ENCODE measurements at regions not wholly inside any gene's neighbourhood (a gene's known extent, or its start where the extent isn't known, plus 50 kb on each side); places are given as distances from the start of the nearest gene placed in this dataset.

DNA sequence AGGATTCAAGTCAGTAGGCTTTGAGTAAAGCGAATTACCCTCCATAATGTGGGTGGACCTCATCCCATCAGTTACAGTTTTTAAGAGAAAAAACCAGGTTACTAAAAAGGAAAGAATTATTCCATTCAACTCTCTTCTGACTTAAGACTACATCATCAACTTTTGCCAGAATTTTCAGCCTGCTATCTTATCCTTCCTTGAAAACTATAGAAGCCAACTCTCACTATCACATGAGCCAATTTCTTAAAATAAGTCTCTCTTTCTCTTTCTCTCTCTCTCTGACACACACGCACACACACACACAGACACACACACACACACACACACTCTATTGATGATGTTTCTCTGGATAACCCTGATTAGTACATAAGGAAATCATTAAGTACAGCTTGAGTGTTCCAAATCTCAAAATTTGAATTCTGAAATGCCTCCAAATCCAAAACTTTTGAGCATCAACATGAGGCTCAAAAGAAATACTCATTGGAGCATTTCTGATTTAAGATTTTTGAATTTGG is 217.0 kb upstream of the PRR20A start:
- no peak for TF ChIP-seq CTCF (IDR thresholded peaks at IDR 0.05; ENCODE audit: poor library complexity)
- no peak for TF ChIP-seq EZH2 (IDR thresholded peaks at IDR 0.05; ENCODE audit: borderline replicate concordance)
- TF ChIP-seq EZH2phosphoT487 (IDR thresholded peaks at IDR 0.05; ENCODE audit: low read depth, severe bottlenecking, unreplicated experiment): no peak

Data from hepatocyte (in vitro differentiated cells).